ENCODE measurements at regions not wholly inside any gene's neighbourhood (a gene's known extent, or its start where the extent isn't known, plus 50 kb on each side); places are given as distances from the start of the nearest gene placed in this dataset.

GRCh38 chr9:89729954-89730530, 125.2 kb downstream of the GADD45G start:
- H3K4me3 ChIP-seq (ENCODE audit: low read depth, low read length, poor library complexity, severe bottlenecking) = no peak overlapping the region
- no peak overlapping the region for H3K27ac ChIP-seq (ENCODE audit: low read depth, low read length, poor library complexity, severe bottlenecking)
- H3K9me3 ChIP-seq (ENCODE audit: low read depth, low read length, poor library complexity, severe bottlenecking) = no peaks in the 10 kb centered on the region
- BruUV-seq (replicated peaks) = no TSS peak
- CTCF ChIA-PET = no interaction called here
- intact Hi-C loops (cut with micrococcal nuclease; ENCODE audit: unreplicated experiment) = no loop called here
- no peak for DNase-seq (ENCODE audit: low spot score)
- POLR2A ChIA-PET (ENCODE audit: low non-redundant PET) = no interaction called here
- TF ChIP-seq EZH2 (IDR thresholded peaks at IDR 0.05; ENCODE audit: borderline replicate concordance, low read depth, low read length, poor library complexity, severe bottlenecking) = no peak
- TF ChIP-seq CTCF (conservative IDR thresholded peaks at IDR 0.05; ENCODE audit: low read depth, low read length) = no peak
- H3K27me3 ChIP-seq (replicated peaks; ENCODE audit: insufficient read depth, low read depth, low read length, poor library complexity) = peaks cover 6% of the 10 kb centered on the region
- H3K36me3 ChIP-seq (ENCODE audit: insufficient read depth, low read length, poor library complexity, severe bottlenecking) = no peaks in the 10 kb centered on the region
- no peaks in the 10 kb centered on the region for H3K4me1 ChIP-seq (ENCODE audit: insufficient read depth, low read length, poor library complexity, severe bottlenecking)

DNA sequence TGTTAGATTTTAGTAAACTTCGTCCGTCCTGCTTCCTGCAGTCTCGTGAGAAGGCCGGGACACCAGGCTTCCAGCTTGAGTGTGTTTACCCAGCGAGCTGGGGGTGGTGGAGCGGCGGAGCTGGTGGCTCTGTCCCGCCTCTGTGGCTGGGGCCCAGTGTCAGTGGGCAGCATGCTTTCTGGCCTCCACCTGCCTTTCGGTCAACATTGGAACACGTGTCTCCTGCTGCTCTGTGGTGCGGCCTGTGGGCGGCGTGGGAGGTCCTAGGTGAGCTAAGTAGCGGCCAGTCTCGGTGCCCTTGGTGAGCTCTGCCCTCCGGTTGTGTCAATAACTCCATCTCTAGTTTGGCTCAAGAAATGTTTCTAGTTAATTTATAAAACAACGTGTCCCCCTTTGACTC, 125.9 kb downstream of the GADD45G start:
- DNase-seq (ENCODE audit: low spot score) = no peak
- H3K9me3 ChIP-seq (ENCODE audit: low read depth, low read length, poor library complexity, severe bottlenecking) = no peaks in the 10 kb centered on the region
- no TSS peak for BruUV-seq (replicated peaks)
- ChIA-PET CTCF (no interaction called here), POLR2A (ENCODE audit: low non-redundant PET) (no interaction called here)
- intact Hi-C loops (cut with micrococcal nuclease; ENCODE audit: unreplicated experiment) = no loop called here
- H3K4me3 ChIP-seq (ENCODE audit: low read depth, low read length, poor library complexity, severe bottlenecking) = no peak overlapping the region
- TF ChIP-seq EZH2 (IDR thresholded peaks at IDR 0.05; ENCODE audit: borderline replicate concordance, low read depth, low read length, poor library complexity, severe bottlenecking) (no peak), CTCF (conservative IDR thresholded peaks at IDR 0.05; ENCODE audit: low read depth, low read length) (no peak)
- peaks cover 6% of the 10 kb centered on the region for H3K27me3 ChIP-seq (replicated peaks; ENCODE audit: insufficient read depth, low read depth, low read length, poor library complexity)
- no peaks in the 10 kb centered on the region for H3K4me1 ChIP-seq (ENCODE audit: insufficient read depth, low read length, poor library complexity, severe bottlenecking)
- H3K36me3 ChIP-seq (ENCODE audit: insufficient read depth, low read length, poor library complexity, severe bottlenecking) = no peaks in the 10 kb centered on the region
- no peak overlapping the region for H3K27ac ChIP-seq (ENCODE audit: low read depth, low read length, poor library complexity, severe bottlenecking)

DNA sequence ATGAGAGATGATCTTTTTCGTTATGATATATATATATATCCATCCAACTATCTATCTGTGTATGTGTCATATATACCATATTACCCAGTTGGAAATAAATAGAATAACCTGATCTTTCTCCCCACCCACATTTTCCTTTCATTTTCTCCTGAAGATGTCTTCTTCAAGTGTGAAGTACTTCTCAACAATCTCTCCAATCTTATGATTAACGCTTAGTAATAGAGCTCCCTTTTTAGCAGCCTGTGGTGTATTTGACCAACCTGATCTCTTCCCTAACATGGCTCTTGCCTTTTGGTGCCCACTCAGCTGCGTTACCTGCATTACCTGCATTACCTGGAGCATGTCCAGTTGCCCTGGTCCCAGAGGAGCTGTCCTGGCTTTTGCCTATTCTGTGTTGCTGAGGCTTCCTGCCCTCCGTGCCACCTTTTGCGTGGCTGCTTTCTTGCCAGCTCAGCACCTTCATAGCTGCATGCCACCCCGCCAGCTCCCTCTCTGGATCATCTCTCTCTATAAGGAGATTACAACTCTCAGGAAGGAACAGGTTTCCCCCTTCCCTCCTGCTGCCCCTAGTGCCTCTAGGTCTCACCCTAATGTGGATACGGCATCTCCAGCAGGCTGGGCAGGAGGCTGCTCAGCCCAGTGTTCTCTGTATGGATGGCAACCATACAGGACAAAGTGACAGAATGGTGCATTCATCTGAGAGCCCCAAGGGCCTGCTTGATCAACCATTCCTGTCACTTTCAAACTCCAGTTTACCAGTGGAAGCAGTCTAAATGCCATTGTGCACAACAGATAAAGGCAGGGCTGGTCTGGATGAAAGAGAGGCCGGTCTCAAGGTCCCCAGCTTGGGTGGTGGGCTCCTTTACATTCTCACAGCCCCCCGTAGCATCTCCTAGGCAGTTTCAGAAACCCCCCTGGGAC, 126.7 kb downstream of the GADD45G start:
- peaks cover 6% of the 10 kb centered on the region for H3K27me3 ChIP-seq (replicated peaks; ENCODE audit: insufficient read depth, low read depth, low read length, poor library complexity)
- no TSS peak for BruUV-seq (replicated peaks)
- no peaks in the 10 kb centered on the region for H3K4me1 ChIP-seq (ENCODE audit: insufficient read depth, low read length, poor library complexity, severe bottlenecking)
- no peak for TF ChIP-seq EZH2 (IDR thresholded peaks at IDR 0.05; ENCODE audit: borderline replicate concordance, low read depth, low read length, poor library complexity, severe bottlenecking)
- no peak for TF ChIP-seq CTCF (conservative IDR thresholded peaks at IDR 0.05; ENCODE audit: low read depth, low read length)
- no peak for DNase-seq (ENCODE audit: low spot score)
- ChIA-PET POLR2A (ENCODE audit: low non-redundant PET) (interaction anchor here (0.7 kb wide), 1 partner anchor 1073 kb away, joined by 3 read pairs; no protein-coding TSS in a partner anchor), CTCF (no interaction called here)
- no peak overlapping the region for H3K4me3 ChIP-seq (ENCODE audit: low read depth, low read length, poor library complexity, severe bottlenecking)
- no peaks in the 10 kb centered on the region for H3K9me3 ChIP-seq (ENCODE audit: low read depth, low read length, poor library complexity, severe bottlenecking)
- intact Hi-C loops (cut with micrococcal nuclease; ENCODE audit: unreplicated experiment) = no loop called here
- no peaks in the 10 kb centered on the region for H3K36me3 ChIP-seq (ENCODE audit: insufficient read depth, low read length, poor library complexity, severe bottlenecking)
- no peak overlapping the region for H3K27ac ChIP-seq (ENCODE audit: low read depth, low read length, poor library complexity, severe bottlenecking)
